GM23338 (cell line): ENCODE measurements at regions not wholly inside any gene's neighbourhood (a gene's known extent, or its start where the extent isn't known, plus 50 kb on each side); places are given as distances from the start of the nearest gene placed in this dataset.

Experiments
- ATAC-seq: fragments of 200-7000 bp; cut with Tn5 transposase; 3 replicates; pipeline ENCODE4 v1.9.1; 2020
- DNase-seq: peaks from one replicate; pipeline ENCODE4 v3.0.0-alpha.2; 2015; ENCODE audit warnings: low spot score
- H2AFZ ChIP-seq: fragments of 200-600 bp; sonication (generic); 2 replicates; pipeline ENCODE4 v1.8.0; 2016; ENCODE audit warnings: antibody characterized with exemption, mild to moderate bottlenecking, moderate library complexity
- H3F3A ChIP-seq: fragments of 200-600 bp; sonication (generic); replicated peaks from 2 replicates; pipeline ENCODE4 v1.8.0; 2017; ENCODE audit warnings: antibody characterized with exemption, mixed run types, low read depth
- H3K27ac ChIP-seq: fragments of 200-600 bp; sonication (generic); 2 replicates; pipeline ENCODE4 v1.6.1; 2016; ENCODE audit warnings: low read depth
- H3K27me3 ChIP-seq: fragments of 200-600 bp; sonication (generic); 2 replicates; pipeline ENCODE4 v1.8.0; 2016; ENCODE audit warnings: mild to moderate bottlenecking, mixed run types, moderate library complexity; ENCODE audit not compliant: insufficient read depth
- H3K36me3 ChIP-seq: fragments of 200-600 bp; sonication (generic); 2 replicates; pipeline ENCODE4 v1.8.0; 2016; ENCODE audit warnings: mild to moderate bottlenecking; ENCODE audit not compliant: insufficient read depth
- H3K4me1 ChIP-seq: fragments of 200-600 bp; sonication (generic); 2 replicates; pipeline ENCODE4 v1.8.0; 2016; ENCODE audit warnings: mild to moderate bottlenecking, moderate library complexity; ENCODE audit not compliant: insufficient read depth
- H3K4me2 ChIP-seq: fragments of 200-600 bp; sonication (generic); 2 replicates; pipeline ENCODE4 v1.7.1; 2017; ENCODE audit warnings: mixed run types
- H3K4me3 ChIP-seq: fragments of 200-600 bp; sonication (generic); 2 replicates; pipeline ENCODE4 v1.6.1; 2016; ENCODE audit warnings: mixed run types
- H3K79me2 ChIP-seq: fragments of 200-600 bp; sonication (generic); replicated peaks from 2 replicates; pipeline ENCODE4 v1.8.0; 2017; ENCODE audit warnings: mild to moderate bottlenecking; ENCODE audit not compliant: insufficient read depth
- H3K9me2 ChIP-seq: fragments of 200-600 bp; sonication (generic); 2 replicates; pipeline ENCODE4 v1.8.0; 2017; ENCODE audit not compliant: insufficient read depth
- H4K20me1 ChIP-seq: fragments of 200-600 bp; sonication (generic); replicated peaks from 2 replicates; pipeline ENCODE4 v1.8.0; 2017; ENCODE audit warnings: mild to moderate bottlenecking; ENCODE audit not compliant: insufficient read depth
- H3K27ac Mint-ChIP-seq: 2 replicates; pipeline ENCODE4 v1.8.0; 2020; ENCODE audit warnings: inconsistent platforms, mild to moderate bottlenecking, moderate library complexity, mixed read lengths
- H3K27me3 Mint-ChIP-seq: 3 replicates; pipeline ENCODE4 v1.8.0; 2022; ENCODE audit warnings: low read depth, mild to moderate bottlenecking, moderate library complexity, mixed read lengths, inconsistent platforms; ENCODE audit not compliant: insufficient read depth, poor library complexity
- H3K36me3 Mint-ChIP-seq: 3 replicates; pipeline ENCODE4 v1.8.0; 2021; ENCODE audit warnings: low read depth, mild to moderate bottlenecking, inconsistent platforms, moderate library complexity, mixed read lengths
- H3K4me1 Mint-ChIP-seq: 3 replicates; pipeline ENCODE4 v1.8.0; 2020; ENCODE audit warnings: mild to moderate bottlenecking, inconsistent platforms, mixed read lengths
- H3K4me3 Mint-ChIP-seq: 3 replicates; pipeline ENCODE4 v1.8.0; 2021; ENCODE audit warnings: moderate library complexity, mild to moderate bottlenecking, inconsistent platforms, mixed read lengths
- H3K9me3 Mint-ChIP-seq: 3 replicates; pipeline ENCODE4 v1.8.0; 2020; ENCODE audit warnings: moderate library complexity, mild to moderate bottlenecking, inconsistent platforms, mixed read lengths
- CREB1 ChIP-seq: fragments of 250-450 bp; sonication (Bioruptor Pico); IDR thresholded peaks from 2 replicates; pipeline ENCODE4 v1.5.0; 2020; ENCODE audit warnings: low read depth, mild to moderate bottlenecking, moderate library complexity
- EZH2 ChIP-seq: fragments of 200-600 bp; sonication (generic); IDR thresholded peaks from one replicate; pipeline ENCODE4 v1.8.0; 2017; ENCODE audit warnings: antibody characterized with exemption, mild to moderate bottlenecking, low read depth; ENCODE audit not compliant: unreplicated experiment
- EZH2phosphoT487 ChIP-seq: fragments of 200-600 bp; sonication (generic); IDR thresholded peaks from one replicate; pipeline ENCODE4 v1.8.1; 2018; ENCODE audit warnings: antibody characterized with exemption; ENCODE audit not compliant: unreplicated experiment
- JUNB ChIP-seq: IDR thresholded peaks from one replicate; pipeline ENCODE4 v1.6.1; 2016; ENCODE audit warnings: antibody characterized with exemption; ENCODE audit not compliant: unreplicated experiment
- NANOG ChIP-seq: IDR thresholded peaks from 2 replicates; pipeline ENCODE4 v1.6.1; 2016; ENCODE audit warnings: antibody characterized with exemption, borderline replicate concordance
- POLR2AphosphoS5 ChIP-seq: IDR thresholded peaks from 2 replicates; pipeline ENCODE4 v1.6.1; 2016; ENCODE audit warnings: antibody characterized with exemption, low read depth
- STAT1 ChIP-seq: IDR thresholded peaks from one replicate; pipeline ENCODE4 v1.6.1; 2016; ENCODE audit warnings: antibody characterized with exemption; ENCODE audit not compliant: unreplicated experiment
- ZNF114 ChIP-seq: fragments of 250-450 bp; sonication (Bioruptor Pico); IDR thresholded peaks from 2 replicates; pipeline ENCODE4 v1.5.0; 2020; ENCODE audit warnings: mild to moderate bottlenecking, moderate library complexity
- ZNF331 ChIP-seq: fragments of 250-450 bp; sonication (Bioruptor Pico); IDR thresholded peaks from 2 replicates; pipeline ENCODE4 v1.5.0; 2020; ENCODE audit warnings: low read depth, mild to moderate bottlenecking, moderate library complexity
- TF ChIP-seq, protein P1 (sequence below): IDR thresholded peaks from one replicate; pipeline ENCODE4 v1.6.1; 2018; ENCODE audit warnings: antibody characterized with exemption; ENCODE audit not compliant: unreplicated experiment
- TF ChIP-seq, protein P2 (sequence below): fragments of 250-450 bp; sonication (Bioruptor Pico); IDR thresholded peaks from 2 replicates; pipeline ENCODE4 v1.5.0; 2020; ENCODE audit warnings: mild to moderate bottlenecking, moderate library complexity
- TF ChIP-seq, protein P3 (sequence below), 2 experiments: fragments of 200-600 bp in 1 of 2; sonication (generic) in 1 of 2; conservative IDR thresholded peaks; 2 replicates each; pipeline versions ENCODE4 v1.5.1 to v1.6.1; 2016 to 2017; ENCODE audit warnings: antibody characterized with exemption in 2 of 2, low read depth in 2 of 2, mild to moderate bottlenecking in 2 of 2, moderate library complexity in 1 of 2
- TF ChIP-seq, protein P4 (sequence below): IDR thresholded peaks from 2 replicates; pipeline ENCODE4 v1.6.1; 2016; ENCODE audit warnings: antibody characterized with exemption

DNA sequence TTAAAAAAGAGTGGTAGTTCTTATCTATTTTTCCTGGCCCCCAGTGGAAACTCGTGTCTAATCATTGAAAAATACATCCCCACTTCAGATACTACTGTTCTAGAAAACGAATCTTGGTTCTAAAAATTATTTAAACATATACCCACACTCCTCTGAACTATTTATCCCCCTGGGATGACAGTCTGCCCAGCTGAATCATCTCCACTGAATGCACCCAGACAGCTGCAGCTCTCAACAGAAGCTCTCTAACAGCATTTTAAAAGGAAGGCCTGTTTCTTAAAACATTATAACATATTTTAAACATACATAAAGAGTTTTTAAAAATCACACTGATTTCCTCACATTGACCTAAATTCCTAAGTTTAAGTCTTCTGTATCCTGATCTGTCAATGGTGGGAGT is 544.6 kb upstream of the PHF14 start:
- no peaks in the 10 kb centered on the region for H3K36me3 Mint-ChIP-seq
- no peaks in the 10 kb centered on the region for H3K27me3 Mint-ChIP-seq
- H3F3A ChIP-seq, result no peaks in the 10 kb centered on the region
- no peaks in the 10 kb centered on the region for H3K27me3 ChIP-seq
- H3K4me3 ChIP-seq, result no peak overlapping the region
- H3K9me3 Mint-ChIP-seq, result no peaks in the 10 kb centered on the region
- peak overlapping the region; percentile 71; the same call in 1 of the 2 replicates for H3K27ac Mint-ChIP-seq
- H4K20me1 ChIP-seq, result no peaks in the 10 kb centered on the region
- H2AFZ ChIP-seq, result no peak overlapping the region
- no peaks in the 10 kb centered on the region for H3K36me3 ChIP-seq
- H3K4me3 Mint-ChIP-seq, result no peak overlapping the region
- H3K4me2 ChIP-seq, result no peak overlapping the region
- no peak for ATAC-seq
- H3K4me1 ChIP-seq, result no peaks in the 10 kb centered on the region
- no peak for DNase-seq
- TF ChIP-seq, protein P1, sequence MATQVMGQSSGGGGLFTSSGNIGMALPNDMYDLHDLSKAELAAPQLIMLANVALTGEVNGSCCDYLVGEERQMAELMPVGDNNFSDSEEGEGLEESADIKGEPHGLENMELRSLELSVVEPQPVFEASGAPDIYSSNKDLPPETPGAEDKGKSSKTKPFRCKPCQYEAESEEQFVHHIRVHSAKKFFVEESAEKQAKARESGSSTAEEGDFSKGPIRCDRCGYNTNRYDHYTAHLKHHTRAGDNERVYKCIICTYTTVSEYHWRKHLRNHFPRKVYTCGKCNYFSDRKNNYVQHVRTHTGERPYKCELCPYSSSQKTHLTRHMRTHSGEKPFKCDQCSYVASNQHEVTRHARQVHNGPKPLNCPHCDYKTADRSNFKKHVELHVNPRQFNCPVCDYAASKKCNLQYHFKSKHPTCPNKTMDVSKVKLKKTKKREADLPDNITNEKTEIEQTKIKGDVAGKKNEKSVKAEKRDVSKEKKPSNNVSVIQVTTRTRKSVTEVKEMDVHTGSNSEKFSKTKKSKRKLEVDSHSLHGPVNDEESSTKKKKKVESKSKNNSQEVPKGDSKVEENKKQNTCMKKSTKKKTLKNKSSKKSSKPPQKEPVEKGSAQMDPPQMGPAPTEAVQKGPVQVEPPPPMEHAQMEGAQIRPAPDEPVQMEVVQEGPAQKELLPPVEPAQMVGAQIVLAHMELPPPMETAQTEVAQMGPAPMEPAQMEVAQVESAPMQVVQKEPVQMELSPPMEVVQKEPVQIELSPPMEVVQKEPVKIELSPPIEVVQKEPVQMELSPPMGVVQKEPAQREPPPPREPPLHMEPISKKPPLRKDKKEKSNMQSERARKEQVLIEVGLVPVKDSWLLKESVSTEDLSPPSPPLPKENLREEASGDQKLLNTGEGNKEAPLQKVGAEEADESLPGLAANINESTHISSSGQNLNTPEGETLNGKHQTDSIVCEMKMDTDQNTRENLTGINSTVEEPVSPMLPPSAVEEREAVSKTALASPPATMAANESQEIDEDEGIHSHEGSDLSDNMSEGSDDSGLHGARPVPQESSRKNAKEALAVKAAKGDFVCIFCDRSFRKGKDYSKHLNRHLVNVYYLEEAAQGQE, result no peak
- TF ChIP-seq NANOG, result no peak
- no peak for TF ChIP-seq STAT1
- TF ChIP-seq EZH2phosphoT487, result no peak
- TF ChIP-seq, protein P2, sequence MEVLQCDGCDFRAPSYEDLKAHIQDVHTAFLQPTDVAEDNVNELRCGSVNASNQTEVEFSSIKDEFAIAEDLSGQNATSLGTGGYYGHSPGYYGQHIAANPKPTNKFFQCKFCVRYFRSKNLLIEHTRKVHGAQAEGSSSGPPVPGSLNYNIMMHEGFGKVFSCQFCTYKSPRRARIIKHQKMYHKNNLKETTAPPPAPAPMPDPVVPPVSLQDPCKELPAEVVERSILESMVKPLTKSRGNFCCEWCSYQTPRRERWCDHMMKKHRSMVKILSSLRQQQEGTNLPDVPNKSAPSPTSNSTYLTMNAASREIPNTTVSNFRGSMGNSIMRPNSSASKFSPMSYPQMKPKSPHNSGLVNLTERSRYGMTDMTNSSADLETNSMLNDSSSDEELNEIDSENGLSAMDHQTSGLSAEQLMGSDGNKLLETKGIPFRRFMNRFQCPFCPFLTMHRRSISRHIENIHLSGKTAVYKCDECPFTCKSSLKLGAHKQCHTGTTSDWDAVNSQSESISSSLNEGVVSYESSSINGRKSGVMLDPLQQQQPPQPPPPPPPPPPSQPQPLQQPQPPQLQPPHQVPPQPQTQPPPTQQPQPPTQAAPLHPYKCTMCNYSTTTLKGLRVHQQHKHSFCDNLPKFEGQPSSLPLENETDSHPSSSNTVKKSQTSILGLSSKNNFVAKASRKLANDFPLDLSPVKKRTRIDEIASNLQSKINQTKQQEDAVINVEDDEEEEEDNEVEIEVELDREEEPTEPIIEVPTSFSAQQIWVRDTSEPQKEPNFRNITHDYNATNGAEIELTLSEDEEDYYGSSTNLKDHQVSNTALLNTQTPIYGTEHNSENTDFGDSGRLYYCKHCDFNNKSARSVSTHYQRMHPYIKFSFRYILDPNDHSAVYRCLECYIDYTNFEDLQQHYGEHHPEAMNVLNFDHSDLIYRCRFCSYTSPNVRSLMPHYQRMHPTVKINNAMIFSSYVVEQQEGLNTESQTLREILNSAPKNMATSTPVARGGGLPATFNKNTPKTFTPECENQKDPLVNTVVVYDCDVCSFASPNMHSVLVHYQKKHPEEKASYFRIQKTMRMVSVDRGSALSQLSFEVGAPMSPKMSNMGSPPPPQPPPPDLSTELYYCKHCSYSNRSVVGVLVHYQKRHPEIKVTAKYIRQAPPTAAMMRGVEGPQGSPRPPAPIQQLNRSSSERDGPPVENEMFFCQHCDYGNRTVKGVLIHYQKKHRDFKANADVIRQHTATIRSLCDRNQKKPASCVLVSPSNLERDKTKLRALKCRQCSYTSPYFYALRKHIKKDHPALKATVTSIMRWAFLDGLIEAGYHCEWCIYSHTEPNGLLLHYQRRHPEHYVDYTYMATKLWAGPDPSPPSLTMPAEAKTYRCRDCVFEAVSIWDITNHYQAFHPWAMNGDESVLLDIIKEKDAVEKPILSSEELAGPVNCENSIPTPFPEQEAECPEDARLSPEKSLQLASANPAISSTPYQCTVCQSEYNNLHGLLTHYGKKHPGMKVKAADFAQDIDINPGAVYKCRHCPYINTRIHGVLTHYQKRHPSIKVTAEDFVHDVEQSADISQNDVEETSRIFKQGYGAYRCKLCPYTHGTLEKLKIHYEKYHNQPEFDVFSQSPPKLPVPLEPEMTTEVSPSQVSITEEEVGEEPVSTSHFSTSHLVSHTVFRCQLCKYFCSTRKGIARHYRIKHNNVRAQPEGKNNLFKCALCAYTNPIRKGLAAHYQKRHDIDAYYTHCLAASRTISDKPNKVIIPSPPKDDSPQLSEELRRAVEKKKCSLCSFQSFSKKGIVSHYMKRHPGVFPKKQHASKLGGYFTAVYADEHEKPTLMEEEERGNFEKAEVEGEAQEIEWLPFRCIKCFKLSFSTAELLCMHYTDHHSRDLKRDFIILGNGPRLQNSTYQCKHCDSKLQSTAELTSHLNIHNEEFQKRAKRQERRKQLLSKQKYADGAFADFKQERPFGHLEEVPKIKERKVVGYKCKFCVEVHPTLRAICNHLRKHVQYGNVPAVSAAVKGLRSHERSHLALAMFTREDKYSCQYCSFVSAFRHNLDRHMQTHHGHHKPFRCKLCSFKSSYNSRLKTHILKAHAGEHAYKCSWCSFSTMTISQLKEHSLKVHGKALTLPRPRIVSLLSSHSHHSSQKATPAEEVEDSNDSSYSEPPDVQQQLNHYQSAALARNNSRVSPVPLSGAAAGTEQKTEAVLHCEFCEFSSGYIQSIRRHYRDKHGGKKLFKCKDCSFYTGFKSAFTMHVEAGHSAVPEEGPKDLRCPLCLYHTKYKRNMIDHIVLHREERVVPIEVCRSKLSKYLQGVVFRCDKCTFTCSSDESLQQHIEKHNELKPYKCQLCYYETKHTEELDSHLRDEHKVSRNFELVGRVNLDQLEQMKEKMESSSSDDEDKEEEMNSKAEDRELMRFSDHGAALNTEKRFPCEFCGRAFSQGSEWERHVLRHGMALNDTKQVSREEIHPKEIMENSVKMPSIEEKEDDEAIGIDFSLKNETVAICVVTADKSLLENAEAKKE (CRISPR knock-in tag), result no peak
- TF ChIP-seq EZH2, result no peak
- TF ChIP-seq CREB1 (CRISPR knock-in tag), result no peak
- TF ChIP-seq JUNB, result no peak
- TF ChIP-seq ZNF114 (CRISPR knock-in tag), result no peak
- TF ChIP-seq, protein P3, sequence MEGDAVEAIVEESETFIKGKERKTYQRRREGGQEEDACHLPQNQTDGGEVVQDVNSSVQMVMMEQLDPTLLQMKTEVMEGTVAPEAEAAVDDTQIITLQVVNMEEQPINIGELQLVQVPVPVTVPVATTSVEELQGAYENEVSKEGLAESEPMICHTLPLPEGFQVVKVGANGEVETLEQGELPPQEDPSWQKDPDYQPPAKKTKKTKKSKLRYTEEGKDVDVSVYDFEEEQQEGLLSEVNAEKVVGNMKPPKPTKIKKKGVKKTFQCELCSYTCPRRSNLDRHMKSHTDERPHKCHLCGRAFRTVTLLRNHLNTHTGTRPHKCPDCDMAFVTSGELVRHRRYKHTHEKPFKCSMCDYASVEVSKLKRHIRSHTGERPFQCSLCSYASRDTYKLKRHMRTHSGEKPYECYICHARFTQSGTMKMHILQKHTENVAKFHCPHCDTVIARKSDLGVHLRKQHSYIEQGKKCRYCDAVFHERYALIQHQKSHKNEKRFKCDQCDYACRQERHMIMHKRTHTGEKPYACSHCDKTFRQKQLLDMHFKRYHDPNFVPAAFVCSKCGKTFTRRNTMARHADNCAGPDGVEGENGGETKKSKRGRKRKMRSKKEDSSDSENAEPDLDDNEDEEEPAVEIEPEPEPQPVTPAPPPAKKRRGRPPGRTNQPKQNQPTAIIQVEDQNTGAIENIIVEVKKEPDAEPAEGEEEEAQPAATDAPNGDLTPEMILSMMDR (conservative IDR thresholded peaks at IDR 0.05; ENCODE audit: low read depth in 2 of 2), result no peak
- TF ChIP-seq ZNF331 (CRISPR knock-in tag), result no peak
- TF ChIP-seq, protein P4, sequence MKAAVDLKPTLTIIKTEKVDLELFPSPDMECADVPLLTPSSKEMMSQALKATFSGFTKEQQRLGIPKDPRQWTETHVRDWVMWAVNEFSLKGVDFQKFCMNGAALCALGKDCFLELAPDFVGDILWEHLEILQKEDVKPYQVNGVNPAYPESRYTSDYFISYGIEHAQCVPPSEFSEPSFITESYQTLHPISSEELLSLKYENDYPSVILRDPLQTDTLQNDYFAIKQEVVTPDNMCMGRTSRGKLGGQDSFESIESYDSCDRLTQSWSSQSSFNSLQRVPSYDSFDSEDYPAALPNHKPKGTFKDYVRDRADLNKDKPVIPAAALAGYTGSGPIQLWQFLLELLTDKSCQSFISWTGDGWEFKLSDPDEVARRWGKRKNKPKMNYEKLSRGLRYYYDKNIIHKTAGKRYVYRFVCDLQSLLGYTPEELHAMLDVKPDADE, result no peak
- TF ChIP-seq POLR2AphosphoS5, result no peak
- H3K27ac ChIP-seq, result no peak overlapping the region
- H3K79me2 ChIP-seq, result no peaks in the 10 kb centered on the region
- H3K4me1 Mint-ChIP-seq, result no peaks in the 10 kb centered on the region
- no peaks in the 10 kb centered on the region for H3K9me2 ChIP-seq
